H1 (cell line): ENCODE measurements at regions not wholly inside any gene's neighbourhood (a gene's known extent, or its start where the extent isn't known, plus 50 kb on each side); places are given as distances from the start of the nearest gene placed in this dataset.

ENCODE experiments used
- CTCF ChIA-PET: fragments of 300-600 bp; sonication (Branson Sonifier 250); formaldehyde crosslinking; loops from one replicate; lab custom pipeline; 2021; ENCODE audit not compliant: partially characterized antibody; lab: Charles Lee
- POLR2A ChIA-PET: fragments of 300-600 bp; sonication (Branson Sonifier 250); formaldehyde crosslinking; loops from one replicate; lab custom pipeline; 2021; ENCODE audit warnings: inconsistent platforms; ENCODE audit not compliant: partially characterized antibody; lab: Charles Lee
- DNase-seq, 2 experiments: peaks; one replicate each; pipeline versions ENCODE4 v3.0.0 to v3.0.0-alpha.2; 2010 to 2022; ENCODE audit warnings: low spot score in 2 of 2, low read depth in 1 of 2, mixed read lengths in 1 of 2
- FAIRE-seq: peaks from 2 replicates; lab custom pipeline; 2011; peaks lifted over from hg19 to GRCh38; lab: Jason Lieb, UNC
- H2AFZ ChIP-seq: 2 replicates; pipeline ENCODE4 v1.8.1; 2012; ENCODE audit warnings: low read length, inconsistent platforms
- H2AK5ac ChIP-seq: 2 replicates; pipeline ENCODE4 v1.6.1; 2013; ENCODE audit warnings: low read depth, low read length
- H2BK120ac ChIP-seq: replicated peaks from 2 replicates; pipeline ENCODE3; 2013; ENCODE audit warnings: low read depth, low read length, inconsistent platforms
- H2BK12ac ChIP-seq: 2 replicates; pipeline ENCODE4 v1.6.1; 2013; ENCODE audit warnings: low read depth, low read length
- H2BK15ac ChIP-seq: 2 replicates; pipeline ENCODE4 v1.6.1; 2013; ENCODE audit warnings: low read length
- H2BK20ac ChIP-seq: 2 replicates; pipeline ENCODE4 v1.6.1; 2013; ENCODE audit warnings: low read length
- H2BK5ac ChIP-seq: 2 replicates; pipeline ENCODE4 v1.6.1; 2013; ENCODE audit warnings: low read depth, low read length
- H3K14ac ChIP-seq: 2 replicates; pipeline ENCODE4 v1.6.1; 2013; ENCODE audit warnings: inconsistent platforms; ENCODE audit not compliant: insufficient read length
- H3K18ac ChIP-seq: 2 replicates; pipeline ENCODE4 v1.6.1; 2013; ENCODE audit warnings: low read length; ENCODE audit errors: extremely low read depth
- H3K23ac ChIP-seq: 2 replicates; pipeline ENCODE4 v1.6.1; 2013; ENCODE audit warnings: inconsistent platforms; ENCODE audit not compliant: insufficient read length
- H3K23me2 ChIP-seq: 2 replicates; pipeline ENCODE4 v1.6.1; 2013; ENCODE audit warnings: low read depth, low read length
- H3K27ac ChIP-seq: 2 replicates; pipeline ENCODE4 v1.6.1; 2011; ENCODE audit warnings: low read depth, low read length, inconsistent platforms
- H3K27me3 ChIP-seq, 4 experiments: replicated peaks in 1 of 4; 1 replicate in 1 of 4; 2 replicates in 3 of 4; pipeline versions ENCODE4 v1.6.1 to v1.8.1; 2011 to 2013; ENCODE audit warnings: low read length in 3 of 4, mild to moderate bottlenecking in 3 of 4, inconsistent platforms in 2 of 4, mixed read lengths in 2 of 4, moderate library complexity in 1 of 4; ENCODE audit not compliant: control insufficient read depth in 3 of 4, insufficient read depth in 3 of 4; ENCODE audit errors: extremely low read depth in 1 of 4
- H3K36me3 ChIP-seq, 4 experiments: 2 replicates each; pipeline versions ENCODE4 v1.6.1 to v1.8.1; 2011 to 2013; ENCODE audit warnings: mild to moderate bottlenecking in 4 of 4, low read length in 3 of 4, moderate library complexity in 2 of 4, control low read depth in 1 of 4, inconsistent platforms in 1 of 4; ENCODE audit not compliant: insufficient read depth in 4 of 4, control insufficient read depth in 2 of 4
- H3K4ac ChIP-seq: replicated peaks from 2 replicates; pipeline ENCODE3; 2013; ENCODE audit warnings: low read length, low read depth, mixed read lengths, inconsistent platforms; ENCODE audit not compliant: insufficient read length
- H3K4me1 ChIP-seq, 4 experiments: replicated peaks in 1 of 4; 1 replicate in 1 of 4; 2 replicates in 3 of 4; pipeline versions ENCODE4 v1.6.1 to v1.8.1; 2011 to 2013; ENCODE audit warnings: low read length in 3 of 4, inconsistent platforms in 2 of 4, mixed read lengths in 1 of 4; ENCODE audit not compliant: insufficient read depth in 4 of 4, control insufficient read depth in 3 of 4
- H3K4me2 ChIP-seq, 2 experiments: 2 replicates each; pipeline versions ENCODE4 v1.6.1 to v1.8.1; 2011 to 2013; ENCODE audit warnings: low read depth in 2 of 2, low read length in 2 of 2, control low read depth in 1 of 2, inconsistent platforms in 1 of 2, mild to moderate bottlenecking in 1 of 2; ENCODE audit not compliant: insufficient read depth in 1 of 2
- H3K4me3 ChIP-seq, 4 experiments: fragments of 200-600, 300-600 bp in 1 of 4; sonication (generic), shearing (Covaris generic), sonication (Bioruptor Twin) in 1 of 4; 2 replicates each; pipeline versions ENCODE4 v1.5.1 to v1.8.1; 2011 to 2016; ENCODE audit warnings: low read length in 4 of 4, low read depth in 3 of 4, control low read depth in 2 of 4, inconsistent platforms in 2 of 4, mild to moderate bottlenecking in 2 of 4, mixed read lengths in 1 of 4, moderate library complexity in 1 of 4; ENCODE audit not compliant: insufficient read depth in 2 of 4; ENCODE audit errors: extremely low read depth in 1 of 4
- H3K56ac ChIP-seq: replicated peaks from 2 replicates; pipeline ENCODE3; 2013; ENCODE audit warnings: low read depth, mild to moderate bottlenecking, mixed read lengths, low read length, inconsistent platforms; ENCODE audit not compliant: insufficient read length
- H3K79me1 ChIP-seq: 2 replicates; pipeline ENCODE4 v1.6.1; 2013; ENCODE audit warnings: low read depth, low read length, control low read depth
- H3K79me2 ChIP-seq, 2 experiments: 2 replicates each; pipeline versions ENCODE4 v1.6.1 to v1.8.1; 2012 to 2013; ENCODE audit warnings: low read length in 2 of 2, mild to moderate bottlenecking in 2 of 2, inconsistent platforms in 1 of 2; ENCODE audit not compliant: insufficient read depth in 2 of 2, control insufficient read depth in 1 of 2
- H3K9ac ChIP-seq, 4 experiments: replicated peaks in 1 of 4; 1 replicate in 1 of 4; 2 replicates in 3 of 4; pipeline versions ENCODE4 v1.6.1 to v1.8.1; 2011 to 2013; ENCODE audit warnings: low read depth in 3 of 4, low read length in 3 of 4, control low read depth in 2 of 4, mild to moderate bottlenecking in 2 of 4, moderate library complexity in 2 of 4, inconsistent platforms in 1 of 4; ENCODE audit errors: extremely low read depth in 1 of 4
- H3K9me3 ChIP-seq, 2 experiments: 2 replicates each; pipeline versions ENCODE4 v1.6.1 to v1.8.1; 2012 to 2013; ENCODE audit warnings: mild to moderate bottlenecking in 2 of 2, moderate library complexity in 2 of 2, control low read depth in 1 of 2, inconsistent platforms in 1 of 2, low read depth in 1 of 2, low read length in 1 of 2, mixed read lengths in 1 of 2; ENCODE audit not compliant: insufficient read depth in 2 of 2
- H4K20me1 ChIP-seq, 2 experiments: replicated peaks in 1 of 2; 2 replicates each; pipeline versions ENCODE3 to v1.8.1; 2011 to 2013; ENCODE audit warnings: inconsistent platforms in 2 of 2, low read length in 2 of 2, mild to moderate bottlenecking in 1 of 2; ENCODE audit not compliant: insufficient read depth in 2 of 2, control insufficient read depth in 1 of 2
- H4K5ac ChIP-seq: 2 replicates; pipeline ENCODE4 v1.6.1; 2013; ENCODE audit warnings: low read length, low read depth, mixed read lengths, inconsistent platforms; ENCODE audit not compliant: insufficient read length
- H4K8ac ChIP-seq: 2 replicates; pipeline ENCODE4 v1.8.0; 2013; ENCODE audit warnings: mild to moderate bottlenecking, moderate library complexity, low read length, inconsistent platforms; ENCODE audit not compliant: insufficient read depth; ENCODE audit errors: extremely low read depth
- H4K91ac ChIP-seq: replicated peaks from 2 replicates; pipeline ENCODE3; 2013; ENCODE audit warnings: low read length, mixed read lengths, inconsistent platforms; ENCODE audit not compliant: insufficient read length
- ATF3 ChIP-seq: IDR thresholded peaks from 2 replicates; pipeline ENCODE4 v1.6.1; 2011; ENCODE audit warnings: low read depth, mild to moderate bottlenecking, low read length; ENCODE audit not compliant: insufficient read depth
- EGR1 ChIP-seq: IDR thresholded peaks from 2 replicates; pipeline ENCODE4 v1.6.1; 2011; ENCODE audit warnings: low read depth, low read length, borderline replicate concordance
- GABPA ChIP-seq: IDR thresholded peaks from 2 replicates; pipeline ENCODE4 v1.6.1; 2011; ENCODE audit warnings: mild to moderate bottlenecking, low read length, moderate library complexity, borderline replicate concordance; ENCODE audit not compliant: insufficient read depth
- KDM5A ChIP-seq: fragments of 200-600 bp; IDR thresholded peaks from 2 replicates; pipeline ENCODE4 v1.7.1; 2012; ENCODE audit warnings: mild to moderate bottlenecking, low read length, inconsistent platforms, mixed read lengths
- MAX ChIP-seq: IDR thresholded peaks from 2 replicates; pipeline ENCODE4 v1.6.1; 2012; ENCODE audit warnings: inconsistent platforms
- RFX5 ChIP-seq: IDR thresholded peaks from 2 replicates; pipeline ENCODE4 v1.6.1; 2011; ENCODE audit warnings: low read depth, low read length, improper control_type of control experiment, borderline replicate concordance
- RNF2 ChIP-seq: fragments of 200-900, 300-1000 bp; sonication (generic); IDR thresholded peaks from 2 replicates; pipeline ENCODE4 v1.7.1; 2016; ENCODE audit warnings: borderline replicate concordance, low read depth, mild to moderate bottlenecking, antibody characterized with exemption, low read length; ENCODE audit not compliant: poor library complexity, severe bottlenecking; ENCODE audit errors: missing control alignments
- SP4 ChIP-seq: IDR thresholded peaks from 2 replicates; pipeline ENCODE4 v1.6.1; 2012; ENCODE audit warnings: low read length, inconsistent platforms
- USF2 ChIP-seq: IDR thresholded peaks from 2 replicates; pipeline ENCODE4 v1.6.1; 2011; ENCODE audit warnings: low read length, improper control_type of control experiment
- YY1 ChIP-seq: IDR thresholded peaks from 2 replicates; pipeline ENCODE4 v1.6.1; 2011; ENCODE audit warnings: low read depth, mild to moderate bottlenecking, low read length
- WGBS, 2 experiments: shearing (Covaris generic) in 1 of 2; methylation state at CpG; one replicate each; pipeline versions ENCODE4 v1.1.6 to v1.1.7; 2013 to 2015; ENCODE audit warnings: low lambda C conversion rate in 2 of 2, mixed read lengths in 2 of 2, inconsistent platforms in 1 of 2, low coverage in 1 of 2, missing lambda C conversion rate in 1 of 2; ENCODE audit not compliant: insufficient replicate concordance in 2 of 2, insufficient coverage in 1 of 2, insufficient read length in 1 of 2; ENCODE audit errors: extremely low coverage in 1 of 2, missing lambda C conversion rate in 1 of 2; 5-methylcytosine and 5-hydroxymethylcytosine counted together

- Histone ChIP-seq H3K79me1 (no peaks in the 10 kb centered on the region), H3K23ac (no peak overlapping the region), H3K18ac (no peak overlapping the region), H2AFZ (no peak overlapping the region), H3K14ac (no peak overlapping the region), H3K4me3 (no peak overlapping the region), H2BK120ac (no peak overlapping the region), H3K9ac (no peak overlapping the region), H3K9me3 (no peaks in the 10 kb centered on the region), H4K20me1 (no peaks in the 10 kb centered on the region), H3K4me1 (peaks cover 0 to 3% (median 0%) of the 10 kb centered on the region in 4 experiments; a peak in 1 of 7 replicates), H3K56ac (no peak overlapping the region), H3K4ac (no peak overlapping the region), H3K23me2 (no peaks in the 10 kb centered on the region; the same call in 1 of the 2 replicates), H3K4me2 (no peak overlapping the region), H3K27ac (no peak overlapping the region), H3K27me3 (no peaks in the 10 kb centered on the region), H4K5ac (no peak overlapping the region), H3K79me2 (no peaks in the 10 kb centered on the region), H4K8ac (no peak overlapping the region), H2BK5ac (no peak overlapping the region), H2BK20ac (no peak overlapping the region), H3K36me3 (no peaks in the 10 kb centered on the region), H2BK15ac (no peak overlapping the region), H2BK12ac (no peak overlapping the region), H4K91ac (no peak overlapping the region), H2AK5ac (no peak overlapping the region)
- FAIRE-seq (no peak), DNase-seq (no peak)
- ChIA-PET CTCF (interaction anchor here (0.7 to 1.4 kb wide), 3 partner anchors 9 to 23 kb away, joined by 3 to 4 read pairs (median 4); no protein-coding TSS in a partner anchor), POLR2A (interaction anchor here (0.7 to 1.1 kb wide), 2 partner anchors 11 to 17 kb away, joined by 3 read pairs; no protein-coding TSS in a partner anchor)
- WGBS, 2 experiments, result 82% methylated on average over 7 of the region's 7 CpGs; no CpG with 5 or more reads in 1 of the 2 experiments
- TF ChIP-seq MAX (no peak), GABPA (no peak), YY1 (no peak), KDM5A (no peak), SP4 (no peak), EGR1 (no peak), ATF3 (no peak), RFX5 (no peak), USF2 (no peak; the same call in 1 of the 2 replicates), RNF2 (no peak)
These were observed 136.2 kb upstream of the F3 start for GRCh38 chr1:94677714-94678113.
